Sigmoid colon (tissue), 6 donors: ENCODE measurements at regions not wholly inside any gene's neighbourhood (a gene's known extent, or its start where the extent isn't known, plus 50 kb on each side); places are given as distances from the start of the nearest gene placed in this dataset.

Source experiments
- DNase-seq: peaks from one replicate; pipeline ENCODE4 v3.0.0-alpha.2; 2019
- H3K27ac ChIP-seq, 4 donors: fragments of 200-600 bp; sonication (generic); one replicate each; pipeline ENCODE4 v1.5.1; 2016 to 2019; ENCODE audit warnings: mild to moderate bottlenecking in 1 of 4
- H3K27me3 ChIP-seq, 3 donors: fragments of 200-600 bp; sonication (generic); one replicate each; pipeline ENCODE4 v1.5.1; 2019; ENCODE audit warnings: mild to moderate bottlenecking in 1 of 3
- H3K36me3 ChIP-seq, 4 donors: fragments of 200-600 bp; sonication (generic); one replicate each; pipeline ENCODE4 v1.5.1; 2016 to 2019
- H3K4me1 ChIP-seq, 4 donors: fragments of 200-600 bp; sonication (generic); one replicate each; pipeline ENCODE4 v1.5.1; 2017 to 2019
- H3K4me3 ChIP-seq, 4 donors: fragments of 200-600 bp; sonication (generic); one replicate each; pipeline ENCODE4 v1.5.1; 2017 to 2019; ENCODE audit warnings: mild to moderate bottlenecking in 2 of 4, moderate library complexity in 1 of 4
- H3K9me3 ChIP-seq, 4 donors: fragments of 200-600 bp in 3 of 4; sonication (generic) in 3 of 4; one replicate each; pipeline versions ENCODE4 v1.5.1 to v1.6.1; 2013 to 2019
- CTCF ChIP-seq, 4 experiments: fragments of 450-650 bp in 3 of 4; fragments of 200-600 bp in 1 of 4; IDR thresholded peaks; one replicate each; pipeline ENCODE4 v1.5.1; 2016 to 2019; ENCODE audit warnings: antibody characterized with exemption in 4 of 4, mild to moderate bottlenecking in 3 of 4, moderate library complexity in 2 of 4
- EP300 ChIP-seq, 4 donors: sonication (generic); formaldehyde crosslinking; IDR thresholded peaks; one replicate each; pipeline ENCODE4 v1.6.1; 2017; ENCODE audit warnings: antibody characterized with exemption in 4 of 4
- POLR2A ChIP-seq, 2 donors: fragments of 450-650 bp; IDR thresholded peaks; one replicate each; pipeline ENCODE4 v1.6.1; 2016; ENCODE audit warnings: antibody characterized with exemption in 2 of 2, mild to moderate bottlenecking in 2 of 2, moderate library complexity in 2 of 2
- POLR2AphosphoS5 ChIP-seq, 4 donors: sonication (generic); formaldehyde crosslinking; IDR thresholded peaks; one replicate each; pipeline ENCODE4 v1.6.1; 2017; ENCODE audit warnings: antibody characterized with exemption in 4 of 4
- WGBS, 2 donors: extraction: QIAGEN DNeasy Blood & Tissue Kit; methylation state at CpG; one replicate each; pipeline ENCODE4 v1.1.7; 2013; 5-methylcytosine and 5-hydroxymethylcytosine counted together
- intact Hi-C: fragments of 100-400 bp; cut with DNase I; formaldehyde crosslinking; loops from one replicate; pipeline ENCODE4 v1.15.1; 2023
- small RNA-seq, 3 donors: library from RNA; depleted of rRNA; stranded (forward); fragments of <200 nt; gene quantifications; one replicate each; pipeline ENCODE3, GENCODE V24; 2016
- donor health status: healthy with polysubstance abuse.
- donor health status: healthy.

- Histone ChIP-seq H3K27me3 (no peaks in the 10 kb centered on the region), H3K36me3 (no peaks in the 10 kb centered on the region), H3K27ac (no peak overlapping the region), H3K4me1 (no peaks in the 10 kb centered on the region), H3K4me3 (no peak overlapping the region), H3K9me3 (peaks cover 0 to 5% (median 2%) of the 10 kb centered on the region in 4 donors)
- DNase-seq: no peak
- 74 to 78% methylated on average over 1 of the region's 1 CpG for WGBS, 2 donors
- intact Hi-C loops: no loop called here
- TF ChIP-seq CTCF (IDR thresholded peaks at IDR 0.05): no peak
- peak in 1 of 4 donors; percentile 16 for TF ChIP-seq POLR2AphosphoS5 (IDR thresholded peaks at IDR 0.05)
Observed at GRCh38 chr3:90241481-90241880, 1134.1 kb downstream of the EPHA3 start.

- WGBS, 2 donors: 52 to 57% methylated on average over 2 of the region's 2 CpGs
- intact Hi-C loops: no loop called here
- Histone ChIP-seq H3K36me3 (no peaks in the 10 kb centered on the region), H3K4me3 (no peak overlapping the region), H3K27ac (no peak overlapping the region), H3K4me1 (no peaks in the 10 kb centered on the region), H3K27me3 (no peaks in the 10 kb centered on the region), H3K9me3 (no peaks in the 10 kb centered on the region)
- DNase-seq: no peak
- TF ChIP-seq EP300 (IDR thresholded peaks at IDR 0.05) (no peak), POLR2AphosphoS5 (IDR thresholded peaks at IDR 0.05) (no peak), CTCF (IDR thresholded peaks at IDR 0.05) (no peak), POLR2A (IDR thresholded peaks at IDR 0.05) (no peak)
Observed at GRCh38 chr3:90253131-90253530, 1145.7 kb downstream of the EPHA3 start.

- peaks cover 0 to 9% (median 2%) of the 10 kb centered on the region in 4 donors for H3K9me3 ChIP-seq
- no peaks in the 10 kb centered on the region for H3K4me1 ChIP-seq
- no peak for DNase-seq
- H3K27ac ChIP-seq: no peak overlapping the region
- H3K36me3 ChIP-seq: no peaks in the 10 kb centered on the region
- 75 to 81% methylated on average over 6 of the region's 6 CpGs for WGBS, 2 donors
- no peak for TF ChIP-seq CTCF (IDR thresholded peaks at IDR 0.05)
- no peak for TF ChIP-seq POLR2AphosphoS5 (IDR thresholded peaks at IDR 0.05)
- no peak for TF ChIP-seq POLR2A (IDR thresholded peaks at IDR 0.05)
- TF ChIP-seq EP300 (IDR thresholded peaks at IDR 0.05): no peak
- no peaks in the 10 kb centered on the region for H3K27me3 ChIP-seq
- intact Hi-C loops: no loop called here
- no peak overlapping the region for H3K4me3 ChIP-seq
Observed at GRCh38 chr3:90261481-90262433, 1154.3 kb downstream of the EPHA3 start.

Small RNAs in the stretch of these regions (small RNA-seq; reads per million reads assigned to genes)
- gene HSPE1P19 (0 reads per million in 3 donors), gene RF00012 (0 reads per million in 3 donors), gene RNU6-712P (0 reads per million in 3 donors)
